Hypothalamus (tissue), 51 donors: ENCODE measurements at regions not wholly inside any gene's neighbourhood (a gene's known extent, or its start where the extent isn't known, plus 50 kb on each side); places are given as distances from the start of the nearest gene placed in this dataset.

Source experiments
- DNase-seq, 51 donors: peaks; one replicate each; lab custom pipeline; 2025; lab: John Stamatoyannopoulos, UW

- DNase-seq, result no peak
These were observed 116.2 kb downstream of the NSUN3 start for GRCh38 chr3:94179059-94179458.

DNA sequence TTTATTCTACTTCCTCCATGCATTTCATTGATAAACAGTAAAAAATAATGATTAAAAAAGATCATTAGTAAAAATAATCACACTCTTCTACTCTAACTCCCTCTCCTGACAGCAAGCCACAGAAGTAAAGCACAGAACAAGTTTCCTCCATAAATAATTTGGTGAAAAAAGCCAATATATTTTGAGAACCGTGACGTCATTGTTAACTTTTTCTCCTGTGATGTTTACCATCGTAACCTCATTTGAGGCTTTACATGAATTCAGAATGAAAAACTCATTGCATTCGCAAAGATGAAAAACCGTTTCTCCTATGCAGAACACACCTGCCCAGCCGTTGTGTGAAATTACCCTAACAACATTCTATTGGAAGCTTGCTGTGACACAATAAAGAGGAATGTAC is 120.7 kb downstream of the NSUN3 start:
- no peak for DNase-seq

- no peak for DNase-seq
These were observed 121.9 kb downstream of the NSUN3 start for GRCh38 chr3:94184781-94185180.

- DNase-seq, result no peak
These were observed 122.9 kb downstream of the NSUN3 start for GRCh38 chr3:94185753-94186152.

DNA sequence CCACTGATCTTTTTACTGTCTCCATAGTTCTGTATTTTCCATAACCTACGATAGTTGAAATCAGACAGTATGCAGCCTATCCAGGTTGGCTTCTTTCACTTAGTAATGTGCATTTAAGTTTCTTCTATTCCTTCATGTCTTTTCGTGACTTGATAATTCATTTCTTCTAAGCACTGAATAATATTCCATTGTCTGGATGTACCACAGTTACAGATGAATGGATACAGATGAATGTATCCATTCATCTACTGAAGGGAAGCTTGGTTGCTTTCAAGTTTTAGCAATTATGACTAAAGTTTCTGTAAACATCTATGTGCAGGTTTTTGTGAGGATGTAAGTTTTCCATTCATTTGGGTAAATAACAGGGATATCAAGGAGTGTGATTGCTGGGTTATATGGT is 124.8 kb downstream of the NSUN3 start:
- DNase-seq, result no peak

DNA sequence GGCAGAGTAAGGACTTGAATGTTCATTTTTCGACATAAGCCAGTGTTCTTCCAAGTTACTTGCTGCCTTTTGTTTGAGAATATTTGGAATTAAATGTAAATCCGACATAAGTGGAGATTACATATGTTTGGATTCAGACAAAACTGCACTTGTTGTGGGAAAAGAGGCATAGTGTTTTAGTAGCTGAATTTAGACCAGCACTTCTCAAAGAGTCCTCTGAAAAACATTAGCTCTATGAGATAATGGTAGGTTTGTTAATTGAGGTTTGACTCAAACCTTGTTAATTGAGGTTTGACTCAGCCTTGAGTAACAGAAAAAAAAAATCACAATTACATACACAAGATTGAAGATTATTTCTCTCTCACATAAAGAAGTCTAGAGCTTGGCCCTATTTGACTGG is 132.5 kb downstream of the NSUN3 start:
- no peak for DNase-seq

DNA sequence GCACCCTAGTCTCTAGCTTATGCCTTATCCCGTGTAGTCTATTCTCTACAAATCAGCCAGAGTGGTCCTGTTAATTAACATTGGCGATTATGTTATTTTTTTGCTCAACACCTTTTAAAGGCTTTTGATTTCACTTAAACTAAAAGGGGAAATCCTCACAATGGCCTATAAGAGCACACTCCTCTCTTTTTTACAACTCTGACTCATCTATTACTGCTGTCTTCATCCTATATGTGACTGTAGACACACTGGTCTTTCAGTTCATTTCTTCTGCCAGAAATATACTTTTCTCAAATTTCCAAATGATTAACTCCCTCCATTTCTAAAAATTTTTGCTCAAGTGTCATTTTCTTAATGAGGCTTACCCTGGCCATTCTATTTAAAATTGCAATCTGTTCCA is 143.4 kb downstream of the NSUN3 start:
- no peak for DNase-seq

- DNase-seq, result no peak
These were observed 147.4 kb downstream of the NSUN3 start for GRCh38 chr3:94210256-94210655.

- DNase-seq, result no peak
These were observed 154.5 kb downstream of the NSUN3 start for GRCh38 chr3:94217406-94217805.

- no peak for DNase-seq
These were observed 157.6 kb downstream of the NSUN3 start for GRCh38 chr3:94220426-94220825.

GRCh38 chr3:94221829-94222228 is 159.0 kb downstream of the NSUN3 start:
- no peak for DNase-seq

GRCh38 chr3:94225148-94225865 is 162.4 kb downstream of the NSUN3 start:
- DNase-seq, result peak in 12 of 51 donors; percentile 2 to 59 (median 8)

DNA sequence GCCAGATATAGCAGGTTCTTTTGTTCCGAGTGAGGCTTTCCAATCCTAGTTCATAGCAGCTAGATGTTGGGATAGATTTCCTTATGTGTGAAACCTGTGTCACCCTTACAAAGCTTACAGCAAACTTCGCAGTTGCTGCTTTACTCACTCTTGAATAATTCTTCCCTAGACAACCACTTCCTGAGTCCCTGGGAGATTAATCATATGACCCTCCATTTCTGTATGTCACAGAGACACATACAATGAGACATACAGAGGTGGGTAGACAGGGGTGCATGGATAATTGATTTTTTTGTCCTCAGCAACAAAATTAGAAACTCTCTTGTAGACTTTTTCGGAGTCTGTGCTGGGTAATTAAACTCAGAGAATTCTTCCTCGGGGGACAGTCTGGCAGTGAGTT is 163.2 kb downstream of the NSUN3 start:
- no peak for DNase-seq

DNA sequence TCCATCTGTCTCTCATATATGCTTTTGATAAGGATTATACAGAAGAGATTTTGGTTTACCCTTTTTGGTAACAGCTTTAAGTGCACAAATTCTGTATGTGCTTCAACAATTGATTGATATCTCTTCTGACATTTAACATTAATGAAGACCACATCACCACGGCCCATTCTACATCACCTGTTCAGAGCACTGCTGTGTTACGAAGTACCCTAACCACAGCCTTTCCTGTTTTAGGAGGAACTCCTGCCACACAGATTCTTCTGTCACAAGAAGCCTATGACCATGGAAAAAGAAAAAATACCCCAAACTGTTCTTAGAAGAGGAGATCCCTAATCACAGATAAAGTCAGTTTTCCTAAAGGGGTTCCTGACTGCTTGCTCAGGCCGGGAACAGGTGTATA is 170.1 kb downstream of the NSUN3 start:
- DNase-seq, result no peak

DNA sequence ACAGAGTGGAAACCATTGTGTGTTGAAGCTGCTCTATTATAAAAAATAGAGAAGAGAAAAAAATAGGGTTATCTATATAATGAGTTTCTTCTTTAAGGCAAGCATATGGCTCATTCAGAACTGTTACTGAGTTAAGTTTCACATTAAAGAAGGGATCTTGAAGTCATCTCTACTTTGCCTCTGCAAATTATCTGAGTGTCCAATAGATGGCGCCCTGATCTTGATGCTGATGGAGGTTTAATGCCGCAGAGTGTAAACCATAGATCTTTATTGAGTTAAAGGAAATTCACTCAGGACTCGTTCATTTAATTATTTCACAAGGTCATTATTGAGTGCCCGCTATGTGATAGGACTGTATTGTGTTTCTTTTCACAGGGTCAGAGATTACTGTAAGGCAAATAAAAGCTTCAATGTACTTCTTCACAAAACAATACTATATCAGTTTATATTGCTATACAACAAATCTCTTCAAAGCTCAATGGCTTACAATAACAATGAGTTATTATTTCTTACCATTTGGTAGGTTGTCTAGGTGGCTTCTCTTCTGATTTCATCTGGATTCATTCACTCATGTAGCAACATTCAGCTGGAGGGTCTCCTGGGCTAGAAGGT is 171.4 kb downstream of the NSUN3 start:
- peak in 6 of 51 donors; percentile 1 to 58 (median 8) for DNase-seq

DNA sequence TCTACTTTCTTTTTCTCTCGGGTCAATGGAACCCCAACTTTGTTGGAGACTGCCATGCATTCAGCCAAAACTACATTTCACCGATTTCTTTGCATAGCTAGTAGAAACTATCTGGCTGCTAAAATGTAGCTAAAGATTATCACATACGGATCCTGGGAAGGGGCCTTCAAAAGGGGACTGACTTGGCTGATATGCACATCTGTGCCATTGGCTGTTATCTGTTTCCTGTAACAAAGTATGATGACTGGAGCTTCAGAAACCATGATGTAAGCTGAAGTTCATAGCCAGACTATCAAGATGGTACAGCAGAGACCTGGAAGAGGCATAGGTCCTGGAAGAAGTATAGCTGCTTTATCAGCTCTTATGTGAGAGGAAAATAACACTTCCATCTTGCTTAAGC is 179.1 kb downstream of the NSUN3 start:
- DNase-seq, result no peak

DNA sequence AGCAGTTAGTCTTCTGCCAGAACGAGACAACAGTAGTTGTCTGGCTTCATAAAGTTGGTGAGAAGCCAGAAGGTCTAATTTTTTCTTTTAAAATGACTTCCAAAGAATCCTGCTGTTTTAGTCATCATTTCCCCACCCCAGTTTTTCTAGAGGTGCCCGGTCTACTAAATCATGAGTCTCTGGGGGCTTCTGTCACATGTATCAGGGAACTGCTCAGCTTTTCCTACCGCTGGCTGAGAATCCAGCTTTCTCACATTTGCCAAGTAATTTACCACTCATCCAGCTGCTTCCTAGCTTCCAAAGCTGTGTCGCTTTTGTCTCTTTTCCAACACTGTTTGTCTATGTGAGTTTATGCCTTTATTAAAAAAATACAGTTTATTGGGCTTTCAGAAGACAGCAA is 183.3 kb downstream of the NSUN3 start:
- no peak for DNase-seq

DNA sequence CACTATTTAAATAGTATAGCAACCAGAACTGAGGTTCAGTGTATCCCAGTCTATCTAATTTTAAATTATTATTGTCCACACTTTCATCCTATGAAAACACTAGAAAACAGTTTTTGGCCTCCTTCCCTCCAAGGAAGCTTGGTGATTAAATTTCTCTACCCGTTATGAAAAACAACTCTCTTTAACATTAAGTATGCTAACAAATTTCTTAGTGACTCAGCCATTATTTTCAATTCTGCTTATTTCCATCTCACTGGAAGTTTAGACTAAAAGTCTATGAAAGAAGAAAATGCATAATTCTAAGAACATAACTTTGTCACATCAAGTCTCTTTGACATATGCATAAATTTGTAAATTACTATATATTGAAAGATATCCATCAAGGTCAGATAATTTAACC is 185.2 kb downstream of the NSUN3 start:
- DNase-seq, result no peak

DNA sequence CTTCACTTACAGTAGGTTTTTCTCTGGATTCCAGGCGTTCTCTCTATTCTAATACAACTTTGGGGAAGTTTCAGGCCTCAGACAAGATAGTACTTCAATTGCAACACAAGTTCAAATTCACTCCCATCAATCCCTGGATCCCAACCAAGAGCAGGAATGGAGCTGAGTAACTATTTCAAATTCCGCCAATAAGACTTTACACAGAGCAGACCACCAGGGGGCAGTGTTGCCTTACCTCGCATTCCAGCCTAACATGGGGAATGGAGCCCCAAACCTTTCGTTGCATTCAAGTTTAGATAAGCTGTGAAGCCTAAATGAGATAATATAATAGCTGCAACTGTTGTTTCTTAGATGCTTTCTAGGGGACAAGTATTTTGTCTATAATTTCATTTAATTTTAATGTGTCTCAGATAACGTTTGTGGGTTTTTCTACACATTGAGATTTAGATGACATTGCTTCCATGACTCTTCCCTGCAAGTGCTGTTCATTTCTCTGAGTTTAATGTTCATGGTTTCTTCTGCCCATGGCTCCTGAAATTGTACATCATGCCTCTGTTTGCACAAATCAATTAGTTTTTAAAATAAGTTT is 186.7 kb downstream of the NSUN3 start:
- DNase-seq, result peak in 33 of 51 donors; percentile 1 to 75 (median 16)

- DNase-seq, result no peak
These were observed 188.7 kb downstream of the NSUN3 start for GRCh38 chr3:94251566-94251965.

GRCh38 chr3:94252316-94252715 is 189.5 kb downstream of the NSUN3 start:
- DNase-seq, result no peak
